ENCODE measurements at regions not wholly inside any gene's neighbourhood (a gene's known extent, or its start where the extent isn't known, plus 50 kb on each side); places are given as distances from the start of the nearest gene placed in this dataset.

GRCh38 chr17:34511265-34511664 is 68.1 kb upstream of the TMEM132E start:
- no peak for TF ChIP-seq CTCF (IDR thresholded peaks at IDR 0.05)
- ATAC-seq (ENCODE audit: low FRiP score), result no peak

GRCh38 chr17:34504814-34505484 is 74.4 kb upstream of the TMEM132E start:
- no peak for ATAC-seq (ENCODE audit: low FRiP score)
- TF ChIP-seq CTCF (IDR thresholded peaks at IDR 0.05), result no peak
- DNase-seq (ENCODE audit: low spot score), result no peak

More at GRCh38 chr17:34511265-34511664, 68.1 kb upstream of the TMEM132E start:
- DNase-seq (ENCODE audit: low spot score), result no peak

- DNase-seq (ENCODE audit: low spot score) (no peak), ATAC-seq (ENCODE audit: low FRiP score) (no peak)
- TF ChIP-seq CTCF (IDR thresholded peaks at IDR 0.05), result no peak
Observed at GRCh38 chr17:34503528-34504195, 75.7 kb upstream of the TMEM132E start.

GRCh38 chr17:34502426-34502825 is 77.0 kb upstream of the TMEM132E start:
- DNase-seq (ENCODE audit: low spot score) (no peak), ATAC-seq (ENCODE audit: low FRiP score) (no peak)
- no peak for TF ChIP-seq CTCF (IDR thresholded peaks at IDR 0.05)

GRCh38 chr17:34499576-34499975 is 79.8 kb upstream of the TMEM132E start:
- TF ChIP-seq CTCF (IDR thresholded peaks at IDR 0.05), result no peak
- ATAC-seq (ENCODE audit: low FRiP score) (no peak), DNase-seq (ENCODE audit: low spot score) (no peak)

- DNase-seq (ENCODE audit: low spot score) (no peak), ATAC-seq (ENCODE audit: low FRiP score) (no peak)
- no peak for TF ChIP-seq CTCF (IDR thresholded peaks at IDR 0.05)
Observed at GRCh38 chr17:34493917-34494316, 85.5 kb upstream of the TMEM132E start.

GRCh38 chr17:34487626-34488025 is 91.8 kb upstream of the TMEM132E start:
- TF ChIP-seq CTCF (IDR thresholded peaks at IDR 0.05), result no peak

More at GRCh38 chr17:34487626-34488025, 91.8 kb upstream of the TMEM132E start:
- DNase-seq (ENCODE audit: low spot score) (no peak), ATAC-seq (ENCODE audit: low FRiP score) (no peak)
